ENCODE measurements at regions not wholly inside any gene's neighbourhood (a gene's known extent, or its start where the extent isn't known, plus 50 kb on each side); places are given as distances from the start of the nearest gene placed in this dataset.

GRCh38 chr9:109604131-109604530 lies 106.0 kb upstream of the PTPN3 start:
- intact Hi-C loops (cut with DNase I), result no loop called here
- Histone ChIP-seq H3K9me3 (peaks cover 0 to 8% (median 0%) of the 10 kb centered on the region in 12 donors), H3K36me3 (no peaks in the 10 kb centered on the region), H3K27me3 (no peaks in the 10 kb centered on the region), H3K27ac (no peak overlapping the region), H3K4me3 (no peak overlapping the region), H3K4me1 (peaks cover 0 to 2% (median 0%) of the 10 kb centered on the region in 12 donors)
- TF ChIP-seq, protein P1, sequence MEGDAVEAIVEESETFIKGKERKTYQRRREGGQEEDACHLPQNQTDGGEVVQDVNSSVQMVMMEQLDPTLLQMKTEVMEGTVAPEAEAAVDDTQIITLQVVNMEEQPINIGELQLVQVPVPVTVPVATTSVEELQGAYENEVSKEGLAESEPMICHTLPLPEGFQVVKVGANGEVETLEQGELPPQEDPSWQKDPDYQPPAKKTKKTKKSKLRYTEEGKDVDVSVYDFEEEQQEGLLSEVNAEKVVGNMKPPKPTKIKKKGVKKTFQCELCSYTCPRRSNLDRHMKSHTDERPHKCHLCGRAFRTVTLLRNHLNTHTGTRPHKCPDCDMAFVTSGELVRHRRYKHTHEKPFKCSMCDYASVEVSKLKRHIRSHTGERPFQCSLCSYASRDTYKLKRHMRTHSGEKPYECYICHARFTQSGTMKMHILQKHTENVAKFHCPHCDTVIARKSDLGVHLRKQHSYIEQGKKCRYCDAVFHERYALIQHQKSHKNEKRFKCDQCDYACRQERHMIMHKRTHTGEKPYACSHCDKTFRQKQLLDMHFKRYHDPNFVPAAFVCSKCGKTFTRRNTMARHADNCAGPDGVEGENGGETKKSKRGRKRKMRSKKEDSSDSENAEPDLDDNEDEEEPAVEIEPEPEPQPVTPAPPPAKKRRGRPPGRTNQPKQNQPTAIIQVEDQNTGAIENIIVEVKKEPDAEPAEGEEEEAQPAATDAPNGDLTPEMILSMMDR (IDR thresholded peaks at IDR 0.05), result no peak
- TF ChIP-seq POLR2A (IDR thresholded peaks at IDR 0.05), result no peak
- ATAC-seq (no peak), DNase-seq (no peak)
- WGBS, 4 donors, result 65 to 71% (median 68%) methylated on average over 6 of the region's 6 CpGs

DNA sequence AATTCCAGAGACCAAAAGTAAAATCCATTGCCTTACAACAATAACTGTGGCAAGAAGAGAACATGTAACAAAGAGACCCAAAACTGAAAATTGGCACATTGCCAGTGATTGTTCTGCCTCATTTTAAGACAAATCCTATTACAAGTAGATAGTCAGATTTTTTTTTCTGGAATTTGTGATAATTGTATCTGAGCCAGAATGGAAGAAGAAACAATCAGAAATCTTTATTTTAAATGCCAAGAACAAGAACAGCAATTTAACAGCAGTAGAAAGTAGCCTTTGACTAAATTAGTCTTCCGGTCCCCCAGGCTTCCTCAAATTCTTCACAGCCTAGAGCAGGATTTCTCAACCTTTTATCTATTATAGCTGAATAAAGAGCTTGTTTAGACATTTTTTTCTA lies 106.7 kb upstream of the PTPN3 start:
- DNase-seq (no peak), ATAC-seq (no peak)
- WGBS, 4 donors, result 56 to 86% (median 72%) methylated on average over 1 of the region's 1 CpG
- no peaks in the 10 kb centered on the region for H3K36me3 ChIP-seq
- TF ChIP-seq POLR2A (IDR thresholded peaks at IDR 0.05), result no peak
- TF ChIP-seq, protein P1 (IDR thresholded peaks at IDR 0.05), result no peak
- H3K4me3 ChIP-seq, result no peak overlapping the region
- peaks cover 0 to 3% (median 0%) of the 10 kb centered on the region in 12 donors for H3K4me1 ChIP-seq
- H3K27ac ChIP-seq, result no peak overlapping the region
- H3K27me3 ChIP-seq, result no peaks in the 10 kb centered on the region
- intact Hi-C loops (cut with DNase I), result no loop called here
- peaks cover 0 to 8% (median 0%) of the 10 kb centered on the region in 12 donors for H3K9me3 ChIP-seq

DNA sequence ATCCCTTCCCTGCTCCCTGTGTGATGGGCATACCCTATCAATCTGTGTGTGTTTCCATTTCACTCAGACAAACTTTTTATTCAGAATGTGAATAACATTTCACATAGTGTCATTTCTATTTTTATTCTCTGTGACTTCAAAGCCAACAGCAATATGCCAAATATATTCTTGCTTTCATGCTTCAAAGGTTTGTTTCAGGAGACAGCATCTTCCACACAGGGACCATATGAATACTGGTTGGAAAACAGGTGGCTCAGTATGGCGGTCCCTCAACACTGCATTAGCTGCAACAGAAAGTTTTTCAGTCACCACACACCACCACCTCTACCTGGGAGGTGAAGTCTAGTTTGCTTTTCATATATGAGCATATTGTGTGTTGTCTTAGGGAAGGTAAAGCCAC lies 111.0 kb upstream of the PTPN3 start:
- TF ChIP-seq POLR2A (IDR thresholded peaks at IDR 0.05), result no peak
- TF ChIP-seq, protein P1 (IDR thresholded peaks at IDR 0.05), result no peak
- H3K27me3 ChIP-seq, result no peaks in the 10 kb centered on the region
- H3K4me1 ChIP-seq, result peaks cover 0 to 3% (median 0%) of the 10 kb centered on the region in 12 donors
- DNase-seq (no peak), ATAC-seq (no peak)
- no peak overlapping the region for H3K27ac ChIP-seq
- H3K4me3 ChIP-seq, result no peak overlapping the region
- intact Hi-C loops (cut with DNase I), result no loop called here
- H3K36me3 ChIP-seq, result no peaks in the 10 kb centered on the region
- H3K9me3 ChIP-seq, result peaks cover 0 to 6% (median 0%) of the 10 kb centered on the region in 12 donors
- WGBS, 4 donors, result 89 to 100% (median 91%) methylated on average over 1 of the region's 1 CpG

GRCh38 chr9:109616571-109617120 lies 118.5 kb upstream of the PTPN3 start:
- intact Hi-C loops (cut with DNase I), result no loop called here
- Histone ChIP-seq H3K36me3 (no peaks in the 10 kb centered on the region), H3K27me3 (peaks cover 0 to 2% (median 0%) of the 10 kb centered on the region in 9 donors), H3K4me1 (no peaks in the 10 kb centered on the region), H3K4me3 (no peak overlapping the region), H3K27ac (no peak overlapping the region), H3K9me3 (peaks cover 0 to 11% (median 0%) of the 10 kb centered on the region in 12 donors)
- no peak for DNase-seq
- TF ChIP-seq POLR2A (IDR thresholded peaks at IDR 0.05), result no peak
- TF ChIP-seq, protein P1 (IDR thresholded peaks at IDR 0.05), result no peak
- ATAC-seq, result no peak
- 84 to 94% (median 87%) methylated on average over 1 of the region's 1 CpG for WGBS, 4 donors

Measured in heart left ventricle (tissue), 16 donors.